SJCRH30 (cell line): ENCODE measurements at regions not wholly inside any gene's neighbourhood (a gene's known extent, or its start where the extent isn't known, plus 50 kb on each side); places are given as distances from the start of the nearest gene placed in this dataset.

Experiments
- DNase-seq, 2 experiments: peaks; one replicate each; pipeline ENCODE4 v3.0.0-alpha.2; 2015 to 2020
- H3K27ac ChIP-seq: fragments of 250-450 bp; sonication (Bioruptor Pico); 2 replicates; pipeline ENCODE4 v1.5.1; 2020; ENCODE audit warnings: mild to moderate bottlenecking, moderate library complexity
- H3K27me3 ChIP-seq: fragments of 250-450 bp; sonication (Bioruptor Pico); 2 replicates; pipeline ENCODE4 v1.5.1; 2020; ENCODE audit warnings: mild to moderate bottlenecking, moderate library complexity
- H3K36me3 ChIP-seq: fragments of 250-450 bp; sonication (Bioruptor Pico); 2 replicates; pipeline ENCODE4 v1.5.1; 2020; ENCODE audit warnings: mild to moderate bottlenecking, moderate library complexity
- H3K4me1 ChIP-seq: fragments of 250-450 bp; sonication (Bioruptor Pico); 2 replicates; pipeline ENCODE4 v1.5.1; 2020; ENCODE audit warnings: mild to moderate bottlenecking, moderate library complexity
- H3K4me3 ChIP-seq: fragments of 250-450 bp; sonication (Bioruptor Pico); 2 replicates; pipeline ENCODE4 v1.5.1; 2020; ENCODE audit warnings: mild to moderate bottlenecking, moderate library complexity
- H3K9me3 ChIP-seq: fragments of 250-450 bp; sonication (Bioruptor Pico); replicated peaks from 2 replicates; pipeline ENCODE4 v1.5.1; 2020; ENCODE audit warnings: mild to moderate bottlenecking, moderate library complexity

DNA sequence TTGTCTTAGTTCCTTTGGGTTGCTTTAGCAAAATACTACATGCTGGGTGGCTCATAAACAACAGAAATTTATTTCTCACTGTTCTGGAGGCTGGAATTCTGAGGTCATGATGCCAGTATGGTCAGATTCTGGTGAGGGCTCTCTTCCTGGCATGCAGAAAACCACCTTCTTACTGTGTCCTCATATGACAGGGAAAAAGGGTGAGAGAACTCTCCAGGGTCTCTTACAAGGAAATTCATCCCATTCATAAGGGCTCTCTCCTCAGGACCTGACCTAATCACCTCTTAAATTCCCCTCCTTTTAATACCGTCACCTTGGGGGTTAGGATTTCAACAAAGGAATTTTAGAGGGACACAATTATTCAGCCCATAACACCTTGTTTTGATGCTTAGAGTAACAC is 243.1 kb upstream of the TNP1 start:
- Histone ChIP-seq H3K9me3 (no peaks in the 10 kb centered on the region), H3K4me1 (peaks cover 13% of the 10 kb centered on the region), H3K27me3 (no peaks in the 10 kb centered on the region), H3K4me3 (no peak overlapping the region), H3K27ac (no peak overlapping the region), H3K36me3 (no peaks in the 10 kb centered on the region)
- no peak for DNase-seq

DNA sequence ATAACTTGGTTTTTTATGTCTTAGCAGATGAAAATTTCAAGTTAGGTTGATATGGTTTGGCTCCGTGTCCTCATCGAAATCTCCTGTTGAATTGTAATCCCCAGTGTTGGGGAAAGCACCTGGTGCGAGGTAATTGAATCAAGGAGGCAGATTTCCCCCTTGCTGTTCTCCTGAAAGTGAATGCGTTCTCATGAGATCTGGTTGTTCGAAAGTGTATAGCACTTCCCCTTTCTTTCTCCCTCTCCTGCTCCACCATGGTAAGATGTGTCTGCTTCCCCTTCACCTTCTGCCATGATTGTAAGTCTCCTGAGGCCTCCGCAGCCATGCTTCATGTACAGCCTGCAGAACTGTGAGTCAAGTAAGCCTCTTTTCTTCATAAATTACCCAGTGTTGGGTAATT is 242.1 kb upstream of the TNP1 start:
- Histone ChIP-seq H3K36me3 (no peaks in the 10 kb centered on the region), H3K9me3 (no peaks in the 10 kb centered on the region), H3K27me3 (no peaks in the 10 kb centered on the region), H3K4me3 (no peak overlapping the region), H3K4me1 (peaks cover 13% of the 10 kb centered on the region), H3K27ac (no peak overlapping the region)
- DNase-seq = no peak

DNA sequence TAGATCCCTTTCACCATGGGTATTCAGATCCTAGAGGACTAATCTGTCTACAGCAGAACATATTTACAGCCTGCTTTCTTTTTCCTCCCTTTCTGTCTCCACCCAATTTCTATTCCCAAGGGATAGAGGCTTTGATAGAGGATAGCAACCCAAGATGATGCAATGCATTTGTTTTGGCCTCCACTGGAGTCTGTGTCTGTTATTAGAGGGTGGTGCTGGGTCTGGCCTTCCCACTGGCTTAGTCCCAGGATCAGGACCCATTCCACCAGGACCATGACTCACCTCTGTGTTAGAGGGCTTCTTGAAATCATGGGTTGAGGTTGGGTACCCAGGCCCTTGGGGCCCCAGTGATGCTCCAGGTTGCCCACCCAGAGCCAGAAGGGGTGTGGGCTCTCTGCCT is 239.7 kb upstream of the TNP1 start:
- Histone ChIP-seq H3K36me3 (no peaks in the 10 kb centered on the region), H3K27me3 (no peaks in the 10 kb centered on the region), H3K4me3 (no peak overlapping the region), H3K27ac (no peak overlapping the region), H3K4me1 (0 out of 2 replicates have a peak, but pooled peaks cover 1% of the 10 kb centered on the region), H3K9me3 (no peaks in the 10 kb centered on the region; the same call in 1 of the 2 replicates)
- DNase-seq = no peak

DNA sequence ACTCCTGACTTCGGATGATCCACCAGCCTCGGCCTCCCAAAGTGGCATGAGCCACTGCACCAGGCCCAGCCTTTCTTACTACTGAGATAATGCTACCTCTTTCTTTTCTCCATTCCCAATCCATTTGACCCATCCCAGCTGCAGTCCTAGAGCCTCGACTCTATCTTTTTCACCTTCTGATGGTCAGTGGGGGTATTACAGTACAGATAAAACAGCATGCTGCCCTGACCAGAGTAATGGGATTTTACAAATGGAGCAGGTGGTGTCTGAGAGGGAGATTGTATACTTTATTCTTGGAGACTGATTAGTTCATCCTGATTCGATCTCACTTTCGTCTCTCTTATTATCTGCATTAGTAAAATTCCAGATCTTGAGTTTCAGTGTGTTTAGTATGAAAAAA is 238.6 kb upstream of the TNP1 start:
- DNase-seq = no peak
- H3K36me3 ChIP-seq = no peaks in the 10 kb centered on the region

DNA sequence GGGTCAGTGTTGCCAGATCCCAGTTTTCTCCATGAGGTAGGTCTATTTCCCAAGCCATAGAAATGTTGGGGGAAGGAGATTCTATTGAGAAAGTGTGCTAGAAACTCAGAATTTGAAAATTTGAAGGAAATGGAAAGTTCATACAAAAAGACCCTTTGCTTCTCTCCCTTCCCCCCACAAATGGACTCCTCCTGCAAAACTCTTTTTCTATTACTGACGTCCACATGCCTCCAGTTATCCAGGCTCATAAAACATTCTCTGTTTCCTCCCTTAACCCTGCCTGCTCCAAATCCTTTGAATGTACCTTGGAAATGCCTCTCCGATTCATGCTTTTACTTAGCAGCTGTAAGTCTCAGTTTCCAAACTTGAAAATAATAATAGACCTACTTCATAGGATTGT is 237.5 kb upstream of the TNP1 start:
- no peaks in the 10 kb centered on the region; the same call in none of the 2 replicates for H3K9me3 ChIP-seq
- H3K4me1 ChIP-seq = peaks cover 13% of the 10 kb centered on the region
- H3K4me3 ChIP-seq = no peak overlapping the region
- no peaks in the 10 kb centered on the region for H3K36me3 ChIP-seq
- no peak for DNase-seq
- no peak overlapping the region for H3K27ac ChIP-seq
- H3K27me3 ChIP-seq = no peaks in the 10 kb centered on the region

More for the DNA sequence above, 238.6 kb upstream of the TNP1 start:
- Histone ChIP-seq H3K27ac (no peak overlapping the region), H3K4me3 (no peak overlapping the region), H3K9me3 (no peaks in the 10 kb centered on the region; the same call in none of the 2 replicates), H3K4me1 (peaks cover 8% of the 10 kb centered on the region), H3K27me3 (no peaks in the 10 kb centered on the region)

DNA sequence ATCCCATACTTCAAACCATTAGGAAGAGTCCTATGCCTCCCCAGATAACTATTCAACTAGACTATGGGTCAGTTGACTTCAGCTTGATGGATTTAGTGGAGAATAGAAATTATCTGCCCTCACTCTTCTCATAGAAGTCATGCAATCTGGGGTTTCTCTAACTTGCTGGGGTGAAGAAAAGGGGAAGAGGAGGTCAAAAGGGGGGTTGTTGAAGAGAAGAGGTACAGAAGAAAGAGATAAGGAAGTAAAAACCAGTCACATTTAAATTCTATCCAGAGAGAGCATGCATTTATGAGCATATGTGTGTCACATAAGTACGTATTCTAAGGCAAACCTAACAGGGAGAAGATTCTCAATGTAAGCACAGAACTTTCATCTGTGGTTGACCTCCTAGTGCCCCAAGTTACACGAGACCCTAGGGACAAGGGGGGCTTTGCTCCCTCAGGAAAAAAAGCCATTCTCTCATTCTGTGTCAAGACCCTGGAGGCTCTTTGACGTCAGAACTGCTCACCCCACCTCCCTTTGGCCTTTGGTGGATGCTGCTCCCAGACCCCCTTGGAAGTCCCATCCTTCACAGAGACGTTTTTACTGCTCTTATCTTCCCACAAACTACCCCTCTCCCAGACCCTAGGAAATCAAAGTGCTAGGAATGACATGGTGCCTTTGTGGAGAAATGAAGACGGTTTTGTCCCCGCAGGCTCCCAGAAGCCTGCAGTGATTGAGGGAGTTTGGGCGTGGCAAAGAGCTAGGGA is 236.8 kb upstream of the TNP1 start:
- H3K27ac ChIP-seq = no peak overlapping the region
- no peaks in the 10 kb centered on the region for H3K27me3 ChIP-seq
- H3K36me3 ChIP-seq = no peaks in the 10 kb centered on the region
- no peak overlapping the region for H3K4me3 ChIP-seq
- peaks cover 20% of the 10 kb centered on the region for H3K4me1 ChIP-seq
- no peak for DNase-seq
- no peaks in the 10 kb centered on the region; the same call in none of the 2 replicates for H3K9me3 ChIP-seq

DNA sequence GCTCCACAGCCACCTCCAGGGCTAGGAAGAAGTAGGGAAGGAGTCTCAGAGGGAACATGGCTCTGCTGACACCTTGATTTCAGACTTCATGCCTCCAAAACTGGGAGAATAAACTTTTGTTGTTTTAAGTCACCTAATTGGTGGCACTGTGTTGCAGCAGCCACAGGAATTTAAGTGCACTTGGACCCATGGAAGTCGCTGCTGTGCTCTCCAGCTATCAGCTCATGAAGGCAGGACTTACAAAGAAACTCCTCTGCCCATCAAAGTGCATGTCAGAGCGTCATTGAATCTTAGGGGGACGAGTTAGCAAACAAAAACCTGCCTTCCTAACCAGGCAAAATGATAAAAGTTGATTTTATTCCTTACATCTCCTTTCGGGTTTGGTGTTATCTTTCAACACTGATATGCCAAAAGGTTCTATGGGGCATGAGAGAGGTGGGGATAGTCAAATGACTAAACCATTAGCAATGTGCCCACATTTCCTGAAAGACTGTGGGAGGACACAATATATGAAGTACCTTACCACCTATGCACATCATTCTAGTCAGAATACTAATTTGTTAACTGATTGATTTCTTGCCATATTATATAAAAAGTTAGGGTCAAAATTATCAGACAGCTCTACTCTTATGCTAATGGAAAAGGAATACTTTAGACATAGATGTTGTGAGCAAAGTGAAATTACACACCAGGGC is 235.8 kb upstream of the TNP1 start:
- no peaks in the 10 kb centered on the region for H3K36me3 ChIP-seq
- H3K27me3 ChIP-seq = no peaks in the 10 kb centered on the region
- no peak overlapping the region for H3K4me3 ChIP-seq
- no peak for DNase-seq
- H3K27ac ChIP-seq = no peak overlapping the region
- H3K4me1 ChIP-seq = peaks cover 25% of the 10 kb centered on the region
- no peaks in the 10 kb centered on the region; the same call in none of the 2 replicates for H3K9me3 ChIP-seq

DNA sequence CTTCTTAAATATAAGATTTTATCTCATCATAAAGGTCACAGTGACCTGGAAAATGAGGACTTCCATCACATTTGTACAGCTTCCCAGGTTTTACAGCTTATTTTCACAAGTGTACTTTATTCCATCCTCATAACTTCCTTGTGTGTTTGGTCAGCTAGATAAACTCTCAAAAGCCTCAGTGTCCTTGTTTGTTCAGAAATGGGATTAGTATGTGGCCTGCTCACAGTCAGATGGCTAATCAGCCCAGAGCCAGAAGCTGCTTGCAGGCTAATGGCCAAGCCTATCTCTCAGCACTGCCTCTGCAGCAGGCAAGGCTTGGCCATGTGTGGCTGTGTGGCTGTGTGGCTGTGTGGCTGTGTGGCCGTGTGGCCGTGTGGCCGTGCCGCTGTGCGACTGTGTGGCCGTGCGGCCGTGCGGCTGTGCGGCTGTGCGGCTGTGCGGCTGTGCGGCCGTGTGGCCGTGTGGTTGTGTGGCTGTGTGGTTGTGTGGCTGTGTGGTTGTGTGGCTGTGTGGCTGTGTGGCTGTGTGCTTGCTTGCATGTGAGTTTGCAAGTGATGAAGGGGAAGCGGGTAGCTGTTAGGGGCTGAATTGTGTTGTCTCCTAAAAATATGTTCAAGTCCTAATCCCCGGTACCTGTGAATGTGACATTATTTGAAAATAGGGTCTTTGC is 233.0 kb upstream of the TNP1 start:
- H3K4me3 ChIP-seq = no peak overlapping the region
- H3K4me1 ChIP-seq = peaks cover 32% of the 10 kb centered on the region
- H3K9me3 ChIP-seq = no peaks in the 10 kb centered on the region; the same call in none of the 2 replicates
- H3K36me3 ChIP-seq = no peaks in the 10 kb centered on the region
- DNase-seq = no peak
- no peaks in the 10 kb centered on the region for H3K27me3 ChIP-seq
- no peak overlapping the region for H3K27ac ChIP-seq

DNA sequence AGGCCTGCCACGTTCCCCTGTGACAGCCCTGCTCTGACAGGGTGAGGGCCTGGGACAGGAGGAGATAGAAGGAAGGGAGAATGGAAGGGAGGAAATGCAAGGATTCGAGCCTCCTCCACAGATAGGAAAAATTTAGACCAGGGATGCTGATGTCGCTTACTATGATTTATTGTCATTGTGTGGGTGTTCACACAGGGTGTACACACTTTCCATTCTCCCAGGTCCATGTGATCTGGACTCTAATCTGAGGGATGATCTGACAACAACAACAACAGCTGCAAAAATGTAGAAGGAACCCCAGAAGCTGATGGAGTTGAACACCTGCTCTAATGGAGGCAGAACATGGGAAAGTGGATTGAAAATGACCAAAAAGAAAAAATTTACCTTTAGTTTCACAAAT is 231.7 kb upstream of the TNP1 start:
- 0 out of 2 replicates have a peak overlapping the region, but pooled peaks have one; percentile 30 for H3K27ac ChIP-seq
- no peak overlapping the region for H3K4me3 ChIP-seq
- peak; percentile 27 to 71 for DNase-seq
- peaks cover 37% of the 10 kb centered on the region for H3K4me1 ChIP-seq
- no peaks in the 10 kb centered on the region; the same call in none of the 2 replicates for H3K9me3 ChIP-seq
- no peaks in the 10 kb centered on the region for H3K36me3 ChIP-seq
- H3K27me3 ChIP-seq = no peaks in the 10 kb centered on the region

DNA sequence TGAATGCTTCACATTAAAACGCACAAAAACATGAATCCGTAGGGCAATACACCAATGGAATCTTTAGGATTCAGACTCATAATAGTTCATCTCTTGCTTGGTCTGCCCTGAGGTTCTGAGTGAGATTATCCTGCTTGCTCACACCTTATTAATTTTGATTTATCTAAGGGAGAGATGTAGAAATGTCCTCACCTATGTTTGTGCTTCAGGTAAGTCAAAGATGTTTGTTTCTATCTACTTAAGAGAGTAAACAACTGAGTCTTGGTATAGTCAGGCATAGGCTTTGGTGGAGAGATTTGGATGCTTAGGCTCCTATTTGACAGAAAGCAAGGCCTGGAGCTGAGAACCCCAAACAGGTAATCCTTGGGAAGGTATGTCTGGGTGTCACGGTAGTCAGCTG is 231.0 kb upstream of the TNP1 start:
- DNase-seq = no peak
- H3K4me3 ChIP-seq = no peak overlapping the region
- H3K27ac ChIP-seq = no peak overlapping the region
- H3K4me1 ChIP-seq = peaks cover 44% of the 10 kb centered on the region
- no peaks in the 10 kb centered on the region for H3K27me3 ChIP-seq
- H3K36me3 ChIP-seq = no peaks in the 10 kb centered on the region
- H3K9me3 ChIP-seq = no peaks in the 10 kb centered on the region; the same call in none of the 2 replicates

DNA sequence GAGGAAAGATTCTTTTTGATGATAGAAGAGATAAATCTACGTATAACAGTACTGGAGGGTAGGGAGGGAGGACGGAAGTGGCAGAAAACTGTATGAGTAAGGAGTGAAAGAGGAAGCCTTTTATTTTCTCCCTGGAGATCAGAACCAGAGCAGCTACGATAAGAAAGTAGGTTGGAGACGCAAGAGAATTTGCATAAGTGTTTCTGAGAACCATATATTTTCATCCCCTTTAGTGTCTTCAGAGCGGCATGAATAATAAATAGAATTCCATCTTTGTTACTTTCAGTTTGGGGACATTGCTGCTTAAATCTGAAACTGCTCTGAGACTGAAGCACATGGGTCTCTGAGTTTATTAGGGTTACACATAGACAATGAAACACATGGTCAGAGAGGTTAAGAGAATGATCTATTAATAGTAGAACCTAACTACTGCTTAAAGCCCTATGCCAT is 230.2 kb upstream of the TNP1 start:
- Histone ChIP-seq H3K4me1 (peaks cover 51% of the 10 kb centered on the region), H3K9me3 (no peaks in the 10 kb centered on the region; the same call in none of the 2 replicates), H3K4me3 (no peak overlapping the region), H3K27ac (no peak overlapping the region), H3K27me3 (no peaks in the 10 kb centered on the region), H3K36me3 (no peaks in the 10 kb centered on the region)
- no peak for DNase-seq

DNA sequence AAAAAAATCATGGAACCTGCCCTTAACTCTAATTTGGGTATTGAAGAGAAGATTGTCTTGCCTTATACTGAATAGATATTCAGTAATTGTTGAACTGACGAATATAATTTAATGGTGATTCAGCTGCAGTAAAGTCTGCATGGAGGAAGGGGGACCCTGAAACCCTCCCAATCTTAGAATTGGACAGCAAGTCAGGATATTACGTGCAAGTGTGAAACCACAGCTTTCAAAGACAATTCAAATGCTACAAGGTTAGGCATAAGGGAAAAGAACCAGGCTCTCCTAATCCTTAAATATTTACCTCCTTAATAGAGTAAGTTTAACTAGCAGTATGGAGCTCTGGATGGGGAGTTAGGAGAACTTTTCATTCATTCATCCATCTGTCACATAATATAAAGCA is 226.9 kb upstream of the TNP1 start:
- no peaks in the 10 kb centered on the region for H3K36me3 ChIP-seq
- peaks cover 31% of the 10 kb centered on the region for H3K4me1 ChIP-seq
- no peak for DNase-seq
- H3K27me3 ChIP-seq = no peaks in the 10 kb centered on the region
- H3K27ac ChIP-seq = no peak overlapping the region
- no peak overlapping the region for H3K4me3 ChIP-seq
- H3K9me3 ChIP-seq = no peaks in the 10 kb centered on the region

DNA sequence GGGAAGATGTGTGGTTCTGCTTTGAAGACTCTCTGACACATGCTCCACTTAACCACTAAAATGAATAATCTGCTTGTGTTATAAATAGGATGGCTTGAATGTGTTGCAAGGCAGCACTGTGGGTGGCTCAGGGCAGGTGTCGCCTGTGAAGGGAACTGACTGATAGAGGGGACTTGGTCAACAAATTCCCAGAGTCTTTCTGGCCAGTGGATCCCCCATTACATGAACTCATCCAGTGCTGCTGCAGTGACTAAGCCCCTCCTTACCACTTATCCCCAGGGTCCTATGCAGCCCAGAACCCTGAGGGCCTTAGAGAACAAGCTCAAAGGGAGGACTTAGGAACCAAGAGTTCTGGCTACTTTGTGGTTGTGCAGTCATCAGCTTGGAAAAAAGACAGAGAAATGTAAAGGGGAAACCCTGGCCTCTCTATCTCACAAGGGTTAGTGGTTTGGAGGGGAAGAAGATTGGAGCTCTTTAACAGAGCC is 226.2 kb upstream of the TNP1 start:
- peak overlapping the region; percentile 26; the same call in 1 of the 2 replicates for H3K27ac ChIP-seq
- no peaks in the 10 kb centered on the region for H3K27me3 ChIP-seq
- H3K36me3 ChIP-seq = no peaks in the 10 kb centered on the region
- peak; percentile 72 to 75 for DNase-seq
- H3K4me3 ChIP-seq = no peak overlapping the region
- no peaks in the 10 kb centered on the region for H3K9me3 ChIP-seq
- peaks cover 25% of the 10 kb centered on the region for H3K4me1 ChIP-seq

DNA sequence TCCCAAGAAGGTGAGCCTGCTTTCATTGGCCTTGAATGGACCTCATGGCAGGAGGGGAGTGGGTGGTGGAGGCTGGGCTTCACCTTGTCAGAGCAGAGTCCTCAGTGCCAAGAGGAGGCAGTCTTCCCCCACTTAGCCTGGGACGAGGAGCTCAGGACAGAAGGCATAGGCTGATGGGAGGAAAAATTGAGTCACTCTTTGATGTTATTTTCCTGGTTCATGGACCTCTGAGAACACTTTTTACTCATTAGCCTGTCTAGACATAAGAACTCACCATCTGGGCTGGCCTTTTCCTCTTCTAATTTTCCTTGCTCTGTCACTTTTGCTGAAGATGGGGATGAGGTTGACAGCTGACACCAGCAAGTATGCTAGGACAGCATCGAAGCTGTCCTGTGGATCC is 225.7 kb upstream of the TNP1 start:
- no peak for DNase-seq
- H3K27me3 ChIP-seq = no peaks in the 10 kb centered on the region
- peak overlapping the region; percentile 26; the same call in 1 of the 2 replicates for H3K27ac ChIP-seq
- no peaks in the 10 kb centered on the region for H3K9me3 ChIP-seq
- peaks cover 25% of the 10 kb centered on the region for H3K4me1 ChIP-seq
- H3K36me3 ChIP-seq = no peaks in the 10 kb centered on the region
- H3K4me3 ChIP-seq = no peak overlapping the region

DNA sequence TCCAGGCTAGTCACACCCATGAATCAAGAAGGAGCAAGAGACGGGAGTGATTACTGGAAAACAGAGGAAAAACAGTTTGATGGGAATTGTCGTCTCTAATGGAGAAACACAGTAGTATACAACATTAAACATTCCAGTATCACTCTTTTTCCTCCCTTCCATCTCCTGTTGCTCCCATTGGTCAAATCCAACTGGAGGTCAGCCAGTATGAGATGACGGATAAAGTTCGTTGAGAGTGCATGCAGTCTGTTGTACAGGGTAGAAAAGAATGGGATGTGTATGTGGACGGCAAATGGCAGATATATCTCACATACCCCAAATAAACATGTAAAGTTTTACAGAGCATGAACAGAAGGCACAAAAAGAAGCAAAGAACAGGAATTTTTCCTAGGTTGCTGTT is 221.9 kb upstream of the TNP1 start:
- Histone ChIP-seq H3K27me3 (no peaks in the 10 kb centered on the region), H3K4me3 (no peak overlapping the region), H3K36me3 (no peaks in the 10 kb centered on the region), H3K9me3 (no peaks in the 10 kb centered on the region), H3K27ac (no peak overlapping the region), H3K4me1 (peaks cover 19% of the 10 kb centered on the region)
- DNase-seq = no peak
